ENCODE measurements at regions not wholly inside any gene's neighbourhood (a gene's known extent, or its start where the extent isn't known, plus 50 kb on each side); places are given as distances from the start of the nearest gene placed in this dataset.

- no peaks in the 10 kb centered on the region for H3K9me3 ChIP-seq (ENCODE audit: insufficient read depth, low read length)
- H3K36me3 ChIP-seq (replicated peaks; ENCODE audit: low read depth, low read length), result no peaks in the 10 kb centered on the region
- no peak overlapping the region for H3K9ac ChIP-seq (ENCODE audit: low read length)
- TF ChIP-seq EZH2phosphoT487 (IDR thresholded peaks at IDR 0.05; ENCODE audit: low read depth) (no peak), CTCF (IDR thresholded peaks at IDR 0.05; ENCODE audit: low read depth, low read length) (no peak)
- no peak overlapping the region for H3K4me3 ChIP-seq (ENCODE audit: low read length)
- no peaks in the 10 kb centered on the region for H3K79me2 ChIP-seq (ENCODE audit: low read length)
- H3K4me1 ChIP-seq (ENCODE audit: low read length), result no peaks in the 10 kb centered on the region
- no peak overlapping the region for H3K4me2 ChIP-seq (ENCODE audit: low read length)
- no peaks in the 10 kb centered on the region for H4K20me1 ChIP-seq (ENCODE audit: insufficient read depth, low read length)
- peak overlapping the region; percentile 64; the same call in 1 of the 2 replicates for H2AFZ ChIP-seq (ENCODE audit: low read depth, low read length)
- no peaks in the 10 kb centered on the region for H3K27me3 ChIP-seq (ENCODE audit: low read depth, low read length)
- no peak overlapping the region for H3K27ac ChIP-seq (ENCODE audit: low read length)
These were observed 673.0 kb upstream of the ANO3 start for GRCh38 chr11:25658916-25659315.

DNA sequence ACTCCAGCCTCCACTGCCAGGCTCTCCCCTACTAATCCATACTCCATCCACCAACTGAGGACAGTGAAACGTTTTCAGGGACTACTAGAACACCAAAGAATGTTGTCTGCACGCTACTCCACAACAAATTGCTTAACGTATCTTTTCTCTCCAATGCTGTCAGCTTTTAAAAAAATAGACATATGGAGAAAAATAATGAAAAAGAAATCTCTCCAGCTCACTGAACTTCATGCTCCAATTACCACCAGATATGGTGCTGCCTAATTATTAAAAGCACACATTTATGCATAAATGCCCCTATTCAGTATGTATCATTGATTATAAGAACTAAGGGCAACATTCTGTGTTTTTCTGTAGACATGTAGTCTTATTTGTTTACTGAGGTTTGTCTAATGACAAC lies 672.2 kb upstream of the ANO3 start:
- Histone ChIP-seq H3K27ac (ENCODE audit: low read length) (no peak overlapping the region), H3K4me3 (ENCODE audit: low read length) (no peak overlapping the region), H2AFZ (ENCODE audit: low read depth, low read length) (no peak overlapping the region; the same call in 1 of the 2 replicates), H3K9ac (ENCODE audit: low read length) (no peak overlapping the region), H3K36me3 (replicated peaks; ENCODE audit: low read depth, low read length) (no peaks in the 10 kb centered on the region), H3K4me1 (ENCODE audit: low read length) (no peaks in the 10 kb centered on the region), H3K27me3 (ENCODE audit: low read depth, low read length) (no peaks in the 10 kb centered on the region), H3K9me3 (ENCODE audit: insufficient read depth, low read length) (no peaks in the 10 kb centered on the region), H3K79me2 (ENCODE audit: low read length) (no peaks in the 10 kb centered on the region), H3K4me2 (ENCODE audit: low read length) (no peak overlapping the region), H4K20me1 (ENCODE audit: insufficient read depth, low read length) (no peaks in the 10 kb centered on the region)
- TF ChIP-seq CTCF (IDR thresholded peaks at IDR 0.05; ENCODE audit: low read depth, low read length) (no peak), EZH2phosphoT487 (IDR thresholded peaks at IDR 0.05; ENCODE audit: low read depth) (no peak)

- Histone ChIP-seq H3K9me3 (ENCODE audit: insufficient read depth, low read length) (no peaks in the 10 kb centered on the region), H3K9ac (ENCODE audit: low read length) (no peak overlapping the region), H3K36me3 (replicated peaks; ENCODE audit: low read depth, low read length) (no peaks in the 10 kb centered on the region), H3K4me3 (ENCODE audit: low read length) (no peak overlapping the region), H3K4me1 (ENCODE audit: low read length) (no peaks in the 10 kb centered on the region), H3K27ac (ENCODE audit: low read length) (no peak overlapping the region), H3K4me2 (ENCODE audit: low read length) (no peak overlapping the region), H4K20me1 (ENCODE audit: insufficient read depth, low read length) (no peaks in the 10 kb centered on the region), H3K27me3 (ENCODE audit: low read depth, low read length) (no peaks in the 10 kb centered on the region), H3K79me2 (ENCODE audit: low read length) (no peaks in the 10 kb centered on the region), H2AFZ (ENCODE audit: low read depth, low read length) (no peak overlapping the region)
- TF ChIP-seq EZH2phosphoT487 (IDR thresholded peaks at IDR 0.05; ENCODE audit: low read depth) (no peak), CTCF (IDR thresholded peaks at IDR 0.05; ENCODE audit: low read depth, low read length) (no peak)
These were observed 664.1 kb upstream of the ANO3 start for GRCh38 chr11:25667871-25668270.

GRCh38 chr11:25691959-25692358 lies 640.0 kb upstream of the ANO3 start:
- Histone ChIP-seq H3K36me3 (replicated peaks; ENCODE audit: low read depth, low read length) (no peaks in the 10 kb centered on the region), H3K27ac (ENCODE audit: low read length) (no peak overlapping the region), H3K27me3 (ENCODE audit: low read depth, low read length) (no peaks in the 10 kb centered on the region), H3K9ac (ENCODE audit: low read length) (no peak overlapping the region), H3K9me3 (ENCODE audit: insufficient read depth, low read length) (peaks cover 6% of the 10 kb centered on the region; the same call in 1 of the 2 replicates), H3K4me3 (ENCODE audit: low read length) (no peak overlapping the region), H2AFZ (ENCODE audit: low read depth, low read length) (no peak overlapping the region), H3K4me1 (ENCODE audit: low read length) (no peaks in the 10 kb centered on the region), H4K20me1 (ENCODE audit: insufficient read depth, low read length) (no peaks in the 10 kb centered on the region), H3K4me2 (ENCODE audit: low read length) (no peak overlapping the region), H3K79me2 (ENCODE audit: low read length) (no peaks in the 10 kb centered on the region)
- TF ChIP-seq EZH2phosphoT487 (IDR thresholded peaks at IDR 0.05; ENCODE audit: low read depth) (no peak), CTCF (IDR thresholded peaks at IDR 0.05; ENCODE audit: low read depth, low read length) (no peak)
